A172 (cell line): ENCODE measurements at regions not wholly inside any gene's neighbourhood (a gene's known extent, or its start where the extent isn't known, plus 50 kb on each side); places are given as distances from the start of the nearest gene placed in this dataset.

ENCODE experiments used
- DNase-seq: peaks from one replicate; pipeline ENCODE4 v3.0.0-alpha.2; 2015; ENCODE audit warnings: low spot score

DNA sequence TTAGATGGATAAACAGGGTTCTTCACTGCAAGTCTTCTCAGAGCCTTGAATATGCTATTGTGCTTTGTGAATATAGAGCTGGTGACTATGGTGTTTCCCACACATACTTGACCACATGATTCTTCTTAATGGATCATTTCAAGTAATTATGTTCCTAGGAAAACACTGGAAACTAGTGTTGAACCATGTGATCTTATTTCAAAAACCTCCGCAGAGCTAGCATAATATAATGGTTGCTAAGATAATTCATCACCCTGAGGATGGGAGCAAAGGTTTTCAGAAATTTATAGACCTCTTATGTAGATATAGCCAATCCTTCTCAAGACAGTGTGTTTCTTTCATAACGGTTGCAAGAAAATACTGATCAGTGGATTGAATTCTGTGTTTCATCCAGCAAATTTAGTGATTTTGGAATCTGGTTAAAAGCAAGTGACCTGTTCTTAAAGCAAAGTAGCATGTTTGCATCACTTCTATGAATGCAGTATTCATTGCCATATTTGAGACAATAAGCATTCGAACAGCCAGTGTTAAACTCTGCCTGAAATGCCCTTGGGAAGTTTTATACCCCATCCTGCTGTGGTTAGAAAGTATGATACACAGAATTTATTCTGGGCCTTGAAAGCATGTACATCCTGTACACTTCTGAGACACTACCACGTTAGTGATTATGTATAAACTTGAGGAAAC lies 341.0 kb upstream of the E2F7 start:
- DNase-seq = no peak

DNA sequence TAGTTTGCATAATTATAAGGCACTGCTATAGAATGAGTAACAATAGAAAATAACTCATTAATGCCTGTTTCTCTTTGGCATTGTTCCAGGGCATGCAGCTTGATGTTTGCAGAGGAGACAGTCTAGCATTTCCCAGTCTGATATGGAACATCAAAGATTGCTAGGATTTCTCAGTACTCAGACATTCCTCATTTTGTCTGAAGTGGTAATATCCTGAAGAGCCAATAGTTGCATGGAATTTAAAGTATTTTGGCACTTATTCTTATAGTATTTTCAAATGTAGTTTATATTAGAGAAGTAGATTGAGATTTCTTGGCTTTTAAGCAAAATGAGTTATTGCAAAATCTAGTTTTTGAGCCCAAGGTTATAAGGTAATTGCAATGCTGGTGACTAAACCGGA lies 337.3 kb upstream of the E2F7 start:
- DNase-seq = peak; percentile 17

DNA sequence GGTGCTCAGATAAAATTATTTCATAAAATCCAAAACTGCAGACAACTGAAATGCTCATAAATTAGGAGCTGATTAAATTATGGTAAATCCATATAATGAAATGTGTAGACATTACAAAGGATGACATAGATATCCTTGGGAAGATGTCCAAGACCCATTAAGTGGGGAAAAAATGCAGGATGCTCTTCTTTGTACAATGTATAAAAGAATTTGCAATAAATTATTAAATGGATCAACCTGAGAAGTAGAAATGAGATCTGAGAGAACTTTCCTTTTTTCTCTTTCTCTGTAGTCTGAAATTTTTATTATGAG lies 336.4 kb upstream of the E2F7 start:
- DNase-seq = no peak

DNA sequence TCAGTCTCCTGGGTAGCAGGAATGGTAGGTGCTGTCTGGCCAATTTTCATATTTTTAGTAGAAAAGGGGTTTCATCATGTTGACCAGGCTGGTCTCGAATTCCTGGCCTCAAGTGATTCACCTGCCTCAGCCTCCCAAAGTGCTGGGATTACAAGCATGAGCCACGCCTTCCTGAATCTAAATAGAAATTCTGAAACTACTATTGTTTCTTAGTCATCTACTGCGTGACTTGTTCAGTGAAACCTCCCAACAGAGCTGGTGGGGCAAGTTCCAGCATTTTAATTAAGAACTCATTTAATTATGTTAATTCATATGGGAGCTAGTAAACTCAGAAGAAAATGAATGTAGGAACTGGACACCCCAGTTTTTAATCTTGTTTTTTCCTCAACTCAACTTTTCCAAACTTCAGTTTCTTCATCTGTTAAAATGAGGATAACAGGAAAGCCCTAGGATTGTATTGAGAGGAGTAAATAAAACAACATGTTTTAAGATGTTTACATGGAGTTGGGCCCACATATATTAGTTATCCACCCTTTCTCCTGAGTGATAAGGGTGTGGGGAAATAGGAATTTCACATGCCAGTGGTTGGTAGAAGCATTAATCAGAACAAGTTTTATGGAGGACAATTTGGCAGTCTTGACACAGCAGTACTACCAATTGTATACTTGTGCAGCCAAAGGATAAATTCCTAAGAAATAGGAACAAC lies 335.8 kb upstream of the E2F7 start:
- no peak for DNase-seq

DNA sequence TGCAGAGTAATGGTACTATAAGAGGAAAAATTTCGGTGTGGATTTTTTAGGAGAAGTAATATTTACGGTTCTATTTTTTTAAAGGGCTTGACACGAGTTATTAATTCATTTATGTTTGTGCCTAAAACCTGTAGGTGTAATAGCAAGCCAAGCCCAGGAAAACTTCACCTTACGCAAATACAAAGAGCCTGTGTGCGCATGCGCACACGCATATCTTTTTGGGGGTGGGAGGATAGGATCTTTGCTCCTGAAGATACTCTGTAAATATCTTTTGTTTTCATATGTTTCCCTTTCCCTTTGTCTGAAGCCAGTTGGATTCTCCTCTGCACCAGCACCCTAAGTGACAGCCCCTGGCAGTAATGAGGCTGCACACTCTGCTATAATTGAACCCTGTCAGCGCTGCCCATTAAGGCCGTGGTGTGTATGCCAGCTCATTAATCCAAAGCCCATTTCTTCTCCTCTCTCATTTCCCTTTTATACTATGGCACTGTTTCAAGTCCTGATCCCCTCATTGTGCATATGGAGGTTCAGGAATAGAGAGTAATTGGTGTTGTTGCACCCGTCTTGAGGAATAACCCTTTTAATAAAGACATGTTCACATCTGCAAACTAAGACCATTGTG lies 327.2 kb upstream of the E2F7 start:
- DNase-seq = no peak

DNA sequence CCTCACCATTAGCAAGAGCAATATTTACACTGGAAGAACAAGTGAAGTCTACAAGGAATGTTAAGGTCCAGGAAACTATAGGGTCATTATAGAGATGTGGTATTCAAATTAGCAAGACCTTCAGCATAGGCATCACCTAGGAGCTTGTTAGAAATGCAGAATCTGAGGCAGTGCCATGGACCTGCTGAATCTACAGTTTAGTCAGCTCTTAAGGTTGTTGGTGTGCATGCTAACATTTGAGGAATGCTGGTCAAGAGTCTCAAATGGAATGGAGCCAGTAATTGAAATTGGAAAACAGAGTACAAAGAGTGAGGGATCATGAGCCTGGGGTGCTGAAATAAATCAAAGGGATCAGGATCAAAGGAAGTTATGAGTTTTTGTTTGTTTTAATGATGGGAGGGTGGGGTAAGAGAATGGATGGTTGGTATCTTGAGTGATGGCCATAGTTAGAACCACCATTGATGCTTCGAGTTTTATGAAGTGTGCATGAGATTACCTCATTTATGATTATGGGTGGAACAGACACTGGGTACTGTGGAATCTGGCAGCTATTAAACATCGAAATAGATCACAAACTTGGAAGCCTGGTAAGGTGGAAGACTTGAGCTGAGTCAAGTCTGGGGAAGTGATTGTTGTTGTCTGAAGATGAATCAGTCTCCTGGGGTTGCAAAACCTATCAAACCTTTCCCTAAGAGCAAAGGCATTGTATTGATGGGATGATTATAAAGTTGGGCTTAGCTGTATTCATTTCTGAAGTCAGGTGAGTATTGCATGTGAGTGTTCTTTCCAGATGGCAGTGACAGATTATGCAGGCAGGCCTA lies 323.3 kb upstream of the E2F7 start:
- DNase-seq = no peak

DNA sequence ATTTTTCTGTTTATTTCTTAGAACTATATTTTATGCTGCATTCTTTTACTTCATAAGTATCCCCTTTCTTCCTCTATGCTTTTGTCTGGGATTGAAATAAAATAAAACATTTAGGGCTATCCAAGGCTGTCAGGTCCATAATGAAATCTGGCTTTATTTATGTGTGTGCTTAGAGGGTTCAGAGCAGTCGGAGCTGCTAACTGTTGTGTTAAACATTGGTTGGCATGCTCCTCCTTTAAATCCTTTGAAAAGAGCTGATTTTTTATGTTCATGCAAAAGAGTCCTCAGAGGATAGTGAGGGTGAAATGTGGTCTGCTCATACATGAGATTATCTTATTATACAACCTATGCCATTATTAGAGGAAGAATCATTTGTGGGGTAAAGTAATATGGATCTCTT lies 322.3 kb upstream of the E2F7 start:
- no peak for DNase-seq

DNA sequence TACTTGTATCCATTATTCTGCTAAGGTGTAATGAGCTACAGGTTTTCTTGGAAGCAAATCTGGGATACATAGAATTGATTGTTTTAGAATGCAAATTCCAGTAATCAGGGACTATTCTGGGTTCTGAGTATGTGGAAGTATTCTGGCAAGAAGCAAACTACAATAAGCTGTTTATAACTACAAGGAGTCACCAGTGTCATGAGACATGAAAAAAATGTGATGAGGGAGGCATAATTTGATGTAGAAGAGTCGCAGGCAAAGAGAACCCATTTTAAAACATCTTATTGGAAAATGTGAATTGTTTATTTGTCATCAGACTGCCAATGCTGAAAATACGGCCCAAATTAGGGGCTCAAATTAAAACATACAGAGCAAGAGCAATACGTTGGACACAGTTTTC lies 321.8 kb upstream of the E2F7 start:
- no peak for DNase-seq

DNA sequence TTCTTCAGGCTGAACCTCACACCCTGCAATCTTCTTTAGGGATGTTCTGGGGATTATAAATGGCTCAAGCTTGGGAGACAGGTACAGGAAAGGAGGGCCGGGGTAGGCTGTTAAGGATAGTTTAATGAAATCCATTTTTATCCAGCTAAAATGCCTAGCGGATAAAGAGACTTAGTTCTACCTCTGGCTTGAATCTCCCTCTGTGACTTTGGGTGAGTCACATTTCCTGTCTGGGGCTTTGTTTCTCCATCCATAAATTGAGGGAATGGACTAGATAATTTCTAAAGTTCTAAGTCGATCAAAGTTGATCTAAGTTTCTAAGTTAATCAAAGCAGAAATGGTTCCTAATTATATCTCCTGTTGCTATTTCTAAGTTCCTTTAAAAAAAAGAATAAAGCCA lies 319.6 kb upstream of the E2F7 start:
- peak; percentile 16 for DNase-seq

DNA sequence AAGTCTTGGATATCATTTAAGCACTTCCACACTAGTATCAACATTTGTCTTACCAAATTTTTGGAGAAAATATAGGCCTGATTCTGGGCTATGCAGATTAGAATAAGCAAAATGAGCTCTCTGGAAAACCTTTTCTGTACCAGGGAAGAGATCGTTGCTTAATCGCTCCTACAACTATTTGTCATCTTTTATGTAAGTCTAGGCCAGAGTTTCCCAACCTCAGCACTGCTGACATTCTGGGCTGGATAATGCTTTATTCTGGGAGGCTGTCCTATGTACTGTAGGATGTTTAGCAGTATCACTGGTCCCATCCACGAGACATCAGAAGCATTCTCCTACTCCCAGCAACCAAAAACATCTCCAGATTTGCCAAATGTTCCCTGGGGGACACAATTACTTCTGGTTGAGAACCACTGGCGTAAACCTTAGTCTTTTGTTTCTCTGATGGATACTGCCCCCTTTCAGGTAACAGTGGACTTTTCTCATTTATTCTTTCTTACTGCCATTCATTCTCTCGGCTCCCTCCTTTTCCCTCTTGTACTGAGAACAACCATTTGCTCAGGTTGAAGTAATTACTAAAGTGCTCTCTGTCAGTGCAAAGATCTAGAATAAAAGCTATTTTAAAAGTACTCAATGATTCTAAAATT lies 316.9 kb upstream of the E2F7 start:
- no peak for DNase-seq

DNA sequence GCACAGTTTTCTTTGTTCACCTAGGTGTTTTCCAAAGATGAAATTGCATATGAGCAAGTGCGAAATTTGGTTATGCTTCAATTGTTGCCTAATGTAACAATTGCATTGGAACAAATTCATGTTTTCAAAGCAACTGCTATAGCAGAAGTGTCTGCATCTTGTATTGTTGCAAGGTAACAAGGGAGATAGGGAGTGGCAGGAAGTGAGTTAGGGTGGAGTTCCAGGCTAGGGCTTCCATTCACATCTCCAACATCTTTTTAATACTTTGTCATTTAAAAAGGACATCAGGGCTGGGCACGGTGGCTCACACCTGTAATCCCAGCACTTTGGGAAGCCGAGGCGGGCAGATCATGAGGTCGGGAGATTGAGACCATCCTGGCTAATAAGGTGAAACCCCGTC lies 312.3 kb upstream of the E2F7 start:
- no peak for DNase-seq

DNA sequence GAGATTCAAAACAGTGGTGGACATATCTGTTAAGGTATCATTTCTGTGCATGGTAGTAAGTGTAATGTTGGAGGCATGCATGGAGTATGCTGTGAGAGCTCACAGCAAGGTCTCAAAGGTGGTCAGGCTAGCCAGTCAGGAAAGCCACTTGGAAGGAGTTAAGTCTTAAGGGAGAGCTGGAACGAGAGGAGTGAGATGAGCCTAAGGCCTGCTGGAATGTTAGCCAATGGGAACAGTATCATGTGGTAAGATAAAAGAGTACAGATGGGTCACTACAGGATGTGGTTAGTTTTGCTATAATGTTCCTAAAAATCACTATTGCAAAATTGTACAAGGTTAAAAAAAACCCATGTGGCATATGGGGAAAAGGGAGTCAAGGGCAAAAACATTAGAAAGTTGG lies 311.7 kb upstream of the E2F7 start:
- peak; percentile 46 for DNase-seq

DNA sequence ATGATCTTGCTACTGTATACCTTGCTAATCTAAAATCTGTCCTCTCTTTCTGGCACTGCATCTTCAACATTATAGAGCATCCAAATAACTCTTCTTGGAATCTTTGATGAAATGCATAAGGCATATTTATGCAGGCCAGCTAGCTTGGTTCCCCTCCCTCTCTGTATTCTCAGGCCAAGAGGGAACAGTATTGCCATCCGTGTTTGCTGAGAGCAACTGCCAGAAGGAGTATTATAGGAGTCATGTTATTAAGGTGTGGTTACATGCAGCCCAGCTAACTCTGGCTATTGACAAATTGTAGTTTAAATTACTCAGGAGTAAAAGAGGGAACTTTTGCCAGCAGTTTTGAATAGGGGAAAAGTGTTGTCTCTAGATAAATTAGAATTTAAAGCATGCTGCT lies 309.3 kb upstream of the E2F7 start:
- DNase-seq = no peak

DNA sequence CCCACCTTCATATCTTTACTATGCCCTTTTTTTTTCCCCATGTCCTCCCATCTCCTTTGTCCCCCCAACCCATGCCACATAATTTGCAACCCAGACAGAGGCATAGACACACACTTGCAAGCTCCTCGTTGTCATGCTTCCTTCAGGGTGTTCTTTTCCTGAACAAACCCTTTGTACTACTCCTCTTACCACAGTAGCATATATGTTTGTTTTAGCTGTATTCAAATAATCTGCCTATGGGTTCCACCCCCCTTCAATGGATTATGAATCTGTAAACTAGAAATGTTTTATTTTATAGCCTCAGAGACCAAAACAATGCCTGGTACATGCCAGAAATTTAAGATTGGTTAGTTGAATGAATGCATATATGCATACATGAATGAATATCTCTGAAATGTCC lies 307.1 kb upstream of the E2F7 start:
- no peak for DNase-seq

DNA sequence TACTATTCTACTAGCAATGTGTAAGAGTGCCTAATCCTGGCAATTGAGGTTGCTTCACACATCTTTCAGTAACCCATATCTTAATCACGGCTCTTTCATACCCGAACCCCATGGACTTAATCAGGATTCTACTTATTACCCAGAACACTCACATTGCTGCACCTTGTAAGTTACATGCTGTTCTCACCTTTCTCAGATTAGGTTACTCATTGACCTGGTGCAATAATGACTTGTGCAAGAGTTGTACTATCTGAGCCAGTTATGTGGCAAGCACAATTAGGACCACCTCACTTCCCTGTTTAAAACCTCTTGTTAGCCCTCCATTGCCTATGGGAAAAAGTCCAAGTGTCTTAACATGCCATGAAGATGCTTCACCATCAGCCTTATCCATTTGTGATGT lies 306.7 kb upstream of the E2F7 start:
- DNase-seq = no peak

DNA sequence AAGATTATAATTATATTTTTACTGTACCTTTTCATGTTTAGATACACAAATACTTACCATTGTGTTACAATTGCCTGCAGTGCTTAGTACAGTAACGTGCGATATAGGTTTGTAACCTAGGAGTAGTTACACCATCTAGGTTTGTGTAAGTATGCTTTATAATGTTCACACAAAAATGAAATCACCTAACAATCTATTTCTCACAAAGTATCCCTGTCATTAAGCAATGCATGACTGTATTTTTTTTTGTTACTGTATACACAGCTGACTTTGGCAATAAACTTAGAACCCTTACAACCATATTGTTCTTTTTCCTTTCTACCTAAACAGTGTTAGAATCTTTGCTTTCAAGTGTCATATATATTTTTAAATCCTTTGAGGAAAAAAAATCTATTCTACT lies 303.0 kb upstream of the E2F7 start:
- DNase-seq = no peak

DNA sequence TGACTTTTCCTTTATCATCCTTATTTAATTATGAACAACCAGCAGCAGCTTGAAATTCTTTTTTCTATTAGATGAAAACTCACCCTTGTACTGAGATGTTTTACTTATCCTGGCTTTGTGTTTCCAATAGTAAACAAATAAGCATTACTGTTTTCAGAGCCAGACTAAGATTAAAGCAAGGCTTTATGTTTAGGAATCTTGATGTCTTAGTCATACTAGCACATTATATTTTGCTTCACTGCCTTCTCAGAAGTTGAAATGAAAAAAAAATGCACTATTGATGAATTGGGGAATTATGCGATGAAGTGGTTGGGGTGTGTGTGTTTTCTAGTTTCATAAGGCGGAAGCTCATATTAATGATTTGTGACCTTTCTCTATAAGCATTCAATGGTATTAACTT lies 301.2 kb upstream of the E2F7 start:
- no peak for DNase-seq

DNA sequence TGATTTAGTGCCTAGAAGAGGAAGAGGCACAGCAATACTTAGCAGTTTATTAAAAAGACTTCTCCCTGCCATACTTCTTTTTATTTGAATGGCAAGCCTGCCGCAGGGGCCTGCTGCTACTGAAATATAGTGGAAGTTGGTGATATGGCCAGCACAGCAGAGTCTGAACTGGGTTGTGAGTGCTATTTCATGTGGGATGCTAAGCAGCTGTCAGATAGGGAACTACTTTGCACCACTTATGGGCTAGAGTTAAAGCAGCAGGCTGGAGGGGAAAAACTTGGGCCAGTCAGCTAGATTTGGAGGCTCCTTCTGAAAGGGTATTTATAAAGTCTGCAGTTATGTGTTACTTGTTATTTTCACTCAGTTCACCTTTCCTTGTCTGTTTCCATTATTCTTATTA lies 299.0 kb upstream of the E2F7 start:
- no peak for DNase-seq

DNA sequence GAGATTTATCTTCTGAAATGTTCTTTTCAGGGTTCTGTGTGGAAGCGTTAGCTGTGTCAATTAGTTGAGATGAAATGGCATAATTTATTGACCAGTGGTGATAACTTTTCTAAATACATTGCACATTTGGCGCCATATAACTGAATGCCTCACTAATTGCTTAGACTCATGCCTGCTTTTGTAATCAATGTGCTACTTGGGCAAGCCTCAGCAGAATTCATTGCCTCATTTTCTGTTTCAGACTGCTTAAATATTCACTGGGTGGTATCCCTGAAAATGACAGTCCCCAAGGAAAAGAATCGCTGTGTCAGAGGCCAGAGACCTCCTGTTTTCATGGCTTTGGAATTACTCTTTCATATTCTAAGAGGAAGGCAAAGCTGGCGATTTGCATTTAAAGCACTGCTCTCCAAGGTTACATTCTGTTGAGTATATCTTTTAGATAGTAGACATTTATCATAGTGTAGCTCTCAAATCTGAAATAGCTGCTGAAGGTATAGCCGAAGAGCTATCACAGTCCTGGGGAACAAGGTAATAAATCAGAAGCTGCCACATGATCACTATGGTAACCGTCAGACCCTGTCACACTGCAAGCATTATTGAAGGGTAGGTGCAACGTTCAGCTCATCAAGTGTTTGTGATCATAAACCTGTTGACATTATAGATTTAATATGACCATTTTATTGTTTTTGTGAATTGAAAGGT lies 297.3 kb upstream of the E2F7 start:
- DNase-seq = no peak

DNA sequence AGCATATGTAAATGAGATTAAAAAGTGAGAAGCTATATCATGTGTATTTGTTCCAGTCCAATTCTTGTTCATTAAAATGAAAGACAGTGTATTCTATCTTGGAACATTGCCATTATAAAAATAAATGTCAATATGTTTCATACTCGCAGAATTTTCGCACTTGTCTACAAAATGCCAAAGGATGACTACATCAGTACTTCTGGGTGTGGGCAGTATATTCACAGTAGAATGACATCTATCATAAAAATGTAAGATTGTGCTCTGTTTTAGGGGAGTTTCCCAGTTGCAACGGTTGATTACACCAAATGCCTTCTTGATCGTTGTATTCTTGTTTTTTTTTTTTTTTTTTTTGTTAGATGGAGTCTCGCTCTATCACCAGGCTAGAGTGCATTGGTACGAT lies 292.3 kb upstream of the E2F7 start:
- no peak for DNase-seq

DNA sequence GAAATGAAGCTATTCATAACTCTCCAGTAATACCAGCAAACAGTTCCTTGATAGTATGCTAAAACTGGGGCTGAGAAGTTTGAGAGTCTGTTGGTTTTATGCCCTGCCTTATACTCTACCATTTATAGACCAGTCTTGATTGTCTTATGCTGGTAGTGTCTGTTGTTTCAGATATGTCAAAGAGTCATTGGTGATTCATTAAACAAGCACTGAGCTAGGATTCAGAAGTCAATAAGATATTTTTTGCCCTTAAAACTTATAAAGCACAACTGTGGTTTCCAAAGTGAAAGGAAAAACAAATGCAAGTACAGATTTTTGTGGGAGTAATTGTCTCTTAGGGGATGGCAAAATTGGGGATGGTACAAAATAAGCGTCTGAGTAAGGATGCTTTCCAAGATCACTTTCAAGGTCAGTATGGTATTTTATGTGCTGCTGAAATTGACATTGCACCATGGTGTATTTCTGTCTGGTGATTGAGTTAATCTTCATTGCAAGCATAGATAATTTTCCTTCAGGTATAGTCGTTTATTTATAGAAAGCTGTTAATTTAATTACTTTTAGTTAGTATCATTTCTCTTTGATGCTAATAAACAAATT lies 289.5 kb upstream of the E2F7 start:
- DNase-seq = no peak
